H1 (cell line): ENCODE measurements at regions not wholly inside any gene's neighbourhood (a gene's known extent, or its start where the extent isn't known, plus 50 kb on each side); places are given as distances from the start of the nearest gene placed in this dataset.

Source experiments
- CTCF ChIA-PET: fragments of 300-600 bp; sonication (Branson Sonifier 250); formaldehyde crosslinking; loops from one replicate; lab custom pipeline; 2021; ENCODE audit not compliant: partially characterized antibody; lab: Charles Lee
- POLR2A ChIA-PET: fragments of 300-600 bp; sonication (Branson Sonifier 250); formaldehyde crosslinking; loops from one replicate; lab custom pipeline; 2021; ENCODE audit warnings: inconsistent platforms; ENCODE audit not compliant: partially characterized antibody; lab: Charles Lee
- DNase-seq, 2 experiments: peaks; one replicate each; pipeline versions ENCODE4 v3.0.0 to v3.0.0-alpha.2; 2010 to 2022; ENCODE audit warnings: low spot score in 2 of 2, low read depth in 1 of 2, mixed read lengths in 1 of 2
- FAIRE-seq: peaks from 2 replicates; lab custom pipeline; 2011; peaks lifted over from hg19 to GRCh38; lab: Jason Lieb, UNC
- H2AFZ ChIP-seq: 2 replicates; pipeline ENCODE4 v1.8.1; 2012; ENCODE audit warnings: low read length, inconsistent platforms
- H2AK5ac ChIP-seq: 2 replicates; pipeline ENCODE4 v1.6.1; 2013; ENCODE audit warnings: low read depth, low read length
- H2BK120ac ChIP-seq: replicated peaks from 2 replicates; pipeline ENCODE3; 2013; ENCODE audit warnings: low read depth, low read length, inconsistent platforms
- H2BK12ac ChIP-seq: 2 replicates; pipeline ENCODE4 v1.6.1; 2013; ENCODE audit warnings: low read depth, low read length
- H2BK15ac ChIP-seq: 2 replicates; pipeline ENCODE4 v1.6.1; 2013; ENCODE audit warnings: low read length
- H2BK20ac ChIP-seq: 2 replicates; pipeline ENCODE4 v1.6.1; 2013; ENCODE audit warnings: low read length
- H2BK5ac ChIP-seq: 2 replicates; pipeline ENCODE4 v1.6.1; 2013; ENCODE audit warnings: low read depth, low read length
- H3K14ac ChIP-seq: 2 replicates; pipeline ENCODE4 v1.6.1; 2013; ENCODE audit warnings: inconsistent platforms; ENCODE audit not compliant: insufficient read length
- H3K18ac ChIP-seq: 2 replicates; pipeline ENCODE4 v1.6.1; 2013; ENCODE audit warnings: low read length; ENCODE audit errors: extremely low read depth
- H3K23ac ChIP-seq: 2 replicates; pipeline ENCODE4 v1.6.1; 2013; ENCODE audit warnings: inconsistent platforms; ENCODE audit not compliant: insufficient read length
- H3K23me2 ChIP-seq: 2 replicates; pipeline ENCODE4 v1.6.1; 2013; ENCODE audit warnings: low read depth, low read length
- H3K27ac ChIP-seq: 2 replicates; pipeline ENCODE4 v1.6.1; 2011; ENCODE audit warnings: low read depth, low read length, inconsistent platforms
- H3K27me3 ChIP-seq, 4 experiments: replicated peaks in 1 of 4; 1 replicate in 1 of 4; 2 replicates in 3 of 4; pipeline versions ENCODE4 v1.6.1 to v1.8.1; 2011 to 2013; ENCODE audit warnings: low read length in 3 of 4, mild to moderate bottlenecking in 3 of 4, inconsistent platforms in 2 of 4, mixed read lengths in 2 of 4, moderate library complexity in 1 of 4; ENCODE audit not compliant: control insufficient read depth in 3 of 4, insufficient read depth in 3 of 4; ENCODE audit errors: extremely low read depth in 1 of 4
- H3K36me3 ChIP-seq, 4 experiments: 2 replicates each; pipeline versions ENCODE4 v1.6.1 to v1.8.1; 2011 to 2013; ENCODE audit warnings: mild to moderate bottlenecking in 4 of 4, low read length in 3 of 4, moderate library complexity in 2 of 4, control low read depth in 1 of 4, inconsistent platforms in 1 of 4; ENCODE audit not compliant: insufficient read depth in 4 of 4, control insufficient read depth in 2 of 4
- H3K4ac ChIP-seq: replicated peaks from 2 replicates; pipeline ENCODE3; 2013; ENCODE audit warnings: low read length, low read depth, mixed read lengths, inconsistent platforms; ENCODE audit not compliant: insufficient read length
- H3K4me1 ChIP-seq, 4 experiments: replicated peaks in 1 of 4; 1 replicate in 1 of 4; 2 replicates in 3 of 4; pipeline versions ENCODE4 v1.6.1 to v1.8.1; 2011 to 2013; ENCODE audit warnings: low read length in 3 of 4, inconsistent platforms in 2 of 4, mixed read lengths in 1 of 4; ENCODE audit not compliant: insufficient read depth in 4 of 4, control insufficient read depth in 3 of 4
- H3K4me2 ChIP-seq, 2 experiments: 2 replicates each; pipeline versions ENCODE4 v1.6.1 to v1.8.1; 2011 to 2013; ENCODE audit warnings: low read depth in 2 of 2, low read length in 2 of 2, control low read depth in 1 of 2, inconsistent platforms in 1 of 2, mild to moderate bottlenecking in 1 of 2; ENCODE audit not compliant: insufficient read depth in 1 of 2
- H3K4me3 ChIP-seq, 4 experiments: fragments of 200-600, 300-600 bp in 1 of 4; sonication (generic), shearing (Covaris generic), sonication (Bioruptor Twin) in 1 of 4; 2 replicates each; pipeline versions ENCODE4 v1.5.1 to v1.8.1; 2011 to 2016; ENCODE audit warnings: low read length in 4 of 4, low read depth in 3 of 4, control low read depth in 2 of 4, inconsistent platforms in 2 of 4, mild to moderate bottlenecking in 2 of 4, mixed read lengths in 1 of 4, moderate library complexity in 1 of 4; ENCODE audit not compliant: insufficient read depth in 2 of 4; ENCODE audit errors: extremely low read depth in 1 of 4
- H3K56ac ChIP-seq: replicated peaks from 2 replicates; pipeline ENCODE3; 2013; ENCODE audit warnings: low read depth, mild to moderate bottlenecking, mixed read lengths, low read length, inconsistent platforms; ENCODE audit not compliant: insufficient read length
- H3K79me1 ChIP-seq: 2 replicates; pipeline ENCODE4 v1.6.1; 2013; ENCODE audit warnings: low read depth, low read length, control low read depth
- H3K79me2 ChIP-seq, 2 experiments: 2 replicates each; pipeline versions ENCODE4 v1.6.1 to v1.8.1; 2012 to 2013; ENCODE audit warnings: low read length in 2 of 2, mild to moderate bottlenecking in 2 of 2, inconsistent platforms in 1 of 2; ENCODE audit not compliant: insufficient read depth in 2 of 2, control insufficient read depth in 1 of 2
- H3K9ac ChIP-seq, 4 experiments: replicated peaks in 1 of 4; 1 replicate in 1 of 4; 2 replicates in 3 of 4; pipeline versions ENCODE4 v1.6.1 to v1.8.1; 2011 to 2013; ENCODE audit warnings: low read depth in 3 of 4, low read length in 3 of 4, control low read depth in 2 of 4, mild to moderate bottlenecking in 2 of 4, moderate library complexity in 2 of 4, inconsistent platforms in 1 of 4; ENCODE audit errors: extremely low read depth in 1 of 4
- H3K9me3 ChIP-seq, 2 experiments: 2 replicates each; pipeline versions ENCODE4 v1.6.1 to v1.8.1; 2012 to 2013; ENCODE audit warnings: mild to moderate bottlenecking in 2 of 2, moderate library complexity in 2 of 2, control low read depth in 1 of 2, inconsistent platforms in 1 of 2, low read depth in 1 of 2, low read length in 1 of 2, mixed read lengths in 1 of 2; ENCODE audit not compliant: insufficient read depth in 2 of 2
- H4K20me1 ChIP-seq, 2 experiments: replicated peaks in 1 of 2; 2 replicates each; pipeline versions ENCODE3 to v1.8.1; 2011 to 2013; ENCODE audit warnings: inconsistent platforms in 2 of 2, low read length in 2 of 2, mild to moderate bottlenecking in 1 of 2; ENCODE audit not compliant: insufficient read depth in 2 of 2, control insufficient read depth in 1 of 2
- H4K5ac ChIP-seq: 2 replicates; pipeline ENCODE4 v1.6.1; 2013; ENCODE audit warnings: low read length, low read depth, mixed read lengths, inconsistent platforms; ENCODE audit not compliant: insufficient read length
- H4K8ac ChIP-seq: 2 replicates; pipeline ENCODE4 v1.8.0; 2013; ENCODE audit warnings: mild to moderate bottlenecking, moderate library complexity, low read length, inconsistent platforms; ENCODE audit not compliant: insufficient read depth; ENCODE audit errors: extremely low read depth
- H4K91ac ChIP-seq: replicated peaks from 2 replicates; pipeline ENCODE3; 2013; ENCODE audit warnings: low read length, mixed read lengths, inconsistent platforms; ENCODE audit not compliant: insufficient read length
- CHD2 ChIP-seq: IDR thresholded peaks from 2 replicates; pipeline ENCODE4 v1.6.1; 2012; ENCODE audit warnings: low read length, improper control_type of control experiment
- KDM5A ChIP-seq: fragments of 200-600 bp; IDR thresholded peaks from 2 replicates; pipeline ENCODE4 v1.7.1; 2012; ENCODE audit warnings: mild to moderate bottlenecking, low read length, inconsistent platforms, mixed read lengths
- SIRT6 ChIP-seq: IDR thresholded peaks from one replicate; pipeline ENCODE4 v1.7.1; 2012; ENCODE audit warnings: low read length, inconsistent platforms
- TBP ChIP-seq: IDR thresholded peaks from 2 replicates; pipeline ENCODE4 v1.6.1; 2011; ENCODE audit warnings: low read depth, low read length, improper control_type of control experiment
- TCF12 ChIP-seq: IDR thresholded peaks from 2 replicates; pipeline ENCODE4 v1.6.1; 2011; ENCODE audit warnings: low read depth, mild to moderate bottlenecking, low read length
- TEAD4 ChIP-seq: IDR thresholded peaks from 2 replicates; pipeline ENCODE4 v1.6.1; 2012; ENCODE audit warnings: low read depth, low read length, inconsistent platforms, mixed read lengths
- YY1 ChIP-seq: IDR thresholded peaks from 2 replicates; pipeline ENCODE4 v1.6.1; 2011; ENCODE audit warnings: low read depth, mild to moderate bottlenecking, low read length
- WGBS, 2 experiments: shearing (Covaris generic) in 1 of 2; methylation state at CpG; one replicate each; pipeline versions ENCODE4 v1.1.6 to v1.1.7; 2013 to 2015; ENCODE audit warnings: low lambda C conversion rate in 2 of 2, mixed read lengths in 2 of 2, inconsistent platforms in 1 of 2, low coverage in 1 of 2, missing lambda C conversion rate in 1 of 2; ENCODE audit not compliant: insufficient replicate concordance in 2 of 2, insufficient coverage in 1 of 2, insufficient read length in 1 of 2; ENCODE audit errors: extremely low coverage in 1 of 2, missing lambda C conversion rate in 1 of 2; 5-methylcytosine and 5-hydroxymethylcytosine counted together
- TF ChIP-seq, protein P1 (sequence below): IDR thresholded peaks from 2 replicates; pipeline ENCODE4 v1.6.1; 2012; ENCODE audit warnings: inconsistent platforms
- TF ChIP-seq, protein P2 (sequence below): IDR thresholded peaks from 2 replicates; pipeline ENCODE4 v1.6.1; 2012; ENCODE audit warnings: inconsistent platforms
- TF ChIP-seq, protein P3 (sequence below): IDR thresholded peaks from 2 replicates; pipeline ENCODE4 v1.6.1; 2011; ENCODE audit warnings: low read length, improper control_type of control experiment
- TF ChIP-seq, protein P4 (sequence below), 3 experiments: IDR thresholded peaks; 1 replicate in 2 of 3; 2 replicates in 1 of 3; pipeline versions ENCODE4 v1.5.1 to v1.6.1; 2011; ENCODE audit warnings: low read length in 3 of 3, mild to moderate bottlenecking in 3 of 3, inconsistent platforms in 2 of 3, low read depth in 1 of 3, moderate library complexity in 1 of 3; ENCODE audit not compliant: insufficient read depth in 1 of 3; ENCODE audit errors: control extremely low read depth in 1 of 3

DNA sequence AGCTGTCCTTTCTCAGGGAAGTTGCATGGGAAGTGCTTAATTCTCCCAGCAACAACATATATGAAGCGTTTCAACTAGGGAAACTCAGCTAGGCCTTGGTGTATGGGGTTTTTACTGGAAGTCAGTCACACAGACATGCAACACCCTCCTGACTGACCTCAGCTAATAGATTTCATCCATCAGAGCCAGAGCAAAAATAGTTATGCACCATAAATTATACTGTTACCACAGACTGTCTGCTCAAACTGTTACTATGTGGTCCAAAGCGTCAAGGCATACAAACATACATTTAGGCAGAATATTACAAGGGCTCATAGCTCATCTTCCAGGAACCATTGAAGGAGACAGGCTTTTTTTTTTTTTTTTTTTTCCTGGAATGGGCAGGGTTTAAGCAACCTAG is 417.9 kb downstream of the ANKRD7 start:
- H3K79me2 ChIP-seq, result no peaks in the 10 kb centered on the region
- 46% methylated on average over 2 of the region's 2 CpGs; no CpG with 5 or more reads in 1 of the 2 experiments for WGBS, 2 experiments
- H4K20me1 ChIP-seq, result no peaks in the 10 kb centered on the region
- H3K4ac ChIP-seq, result no peak overlapping the region
- H3K9ac ChIP-seq, result no peak overlapping the region
- DNase-seq (no peak), FAIRE-seq (no peak)
- H3K56ac ChIP-seq, result no peak overlapping the region
- H3K79me1 ChIP-seq, result no peaks in the 10 kb centered on the region
- H2AFZ ChIP-seq, result no peak overlapping the region
- H3K23me2 ChIP-seq, result no peaks in the 10 kb centered on the region; the same call in 1 of the 2 replicates
- H3K23ac ChIP-seq, result no peak overlapping the region
- no peak overlapping the region for H4K91ac ChIP-seq
- no peak overlapping the region for H2AK5ac ChIP-seq
- H2BK12ac ChIP-seq, result no peak overlapping the region
- H3K4me2 ChIP-seq, result no peak overlapping the region
- H4K5ac ChIP-seq, result no peak overlapping the region
- POLR2A ChIA-PET, result no interaction called here
- no peak overlapping the region for H3K4me3 ChIP-seq
- no peak overlapping the region for H2BK120ac ChIP-seq
- H3K27me3 ChIP-seq, result peaks cover 0 to 1% (median 0%) of the 10 kb centered on the region in 4 experiments; a peak in 1 of 7 replicates
- no peak overlapping the region for H3K27ac ChIP-seq
- H3K18ac ChIP-seq, result no peak overlapping the region
- no peak overlapping the region for H2BK5ac ChIP-seq
- H2BK15ac ChIP-seq, result no peak overlapping the region
- CTCF ChIA-PET, result interaction anchor here (0.6 to 0.7 kb wide), 2 partner anchors 15 to 280 kb away, joined by 3 read pairs; no protein-coding TSS in a partner anchor
- peaks cover 0 to 2% (median 0%) of the 10 kb centered on the region in 4 experiments; a peak in 2 of 7 replicates for H3K4me1 ChIP-seq
- no peak overlapping the region for H2BK20ac ChIP-seq
- H4K8ac ChIP-seq, result no peak overlapping the region
- no peaks in the 10 kb centered on the region for H3K36me3 ChIP-seq
- H3K14ac ChIP-seq, result no peak overlapping the region
- no peaks in the 10 kb centered on the region for H3K9me3 ChIP-seq
- TF ChIP-seq, protein P1, sequence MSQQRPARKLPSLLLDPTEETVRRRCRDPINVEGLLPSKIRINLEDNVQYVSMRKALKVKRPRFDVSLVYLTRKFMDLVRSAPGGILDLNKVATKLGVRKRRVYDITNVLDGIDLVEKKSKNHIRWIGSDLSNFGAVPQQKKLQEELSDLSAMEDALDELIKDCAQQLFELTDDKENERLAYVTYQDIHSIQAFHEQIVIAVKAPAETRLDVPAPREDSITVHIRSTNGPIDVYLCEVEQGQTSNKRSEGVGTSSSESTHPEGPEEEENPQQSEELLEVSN, result no peak
- no peak for TF ChIP-seq KDM5A
- TF ChIP-seq TEAD4, result no peak
- no peak for TF ChIP-seq YY1
- no peak for TF ChIP-seq TBP
- TF ChIP-seq, protein P2, sequence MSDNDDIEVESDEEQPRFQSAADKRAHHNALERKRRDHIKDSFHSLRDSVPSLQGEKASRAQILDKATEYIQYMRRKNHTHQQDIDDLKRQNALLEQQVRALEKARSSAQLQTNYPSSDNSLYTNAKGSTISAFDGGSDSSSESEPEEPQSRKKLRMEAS, result no peak
- TF ChIP-seq, protein P3, sequence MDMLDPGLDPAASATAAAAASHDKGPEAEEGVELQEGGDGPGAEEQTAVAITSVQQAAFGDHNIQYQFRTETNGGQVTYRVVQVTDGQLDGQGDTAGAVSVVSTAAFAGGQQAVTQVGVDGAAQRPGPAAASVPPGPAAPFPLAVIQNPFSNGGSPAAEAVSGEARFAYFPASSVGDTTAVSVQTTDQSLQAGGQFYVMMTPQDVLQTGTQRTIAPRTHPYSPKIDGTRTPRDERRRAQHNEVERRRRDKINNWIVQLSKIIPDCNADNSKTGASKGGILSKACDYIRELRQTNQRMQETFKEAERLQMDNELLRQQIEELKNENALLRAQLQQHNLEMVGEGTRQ, result no peak
- no peak for TF ChIP-seq TCF12
- TF ChIP-seq SIRT6, result no peak
- TF ChIP-seq, protein P4, sequence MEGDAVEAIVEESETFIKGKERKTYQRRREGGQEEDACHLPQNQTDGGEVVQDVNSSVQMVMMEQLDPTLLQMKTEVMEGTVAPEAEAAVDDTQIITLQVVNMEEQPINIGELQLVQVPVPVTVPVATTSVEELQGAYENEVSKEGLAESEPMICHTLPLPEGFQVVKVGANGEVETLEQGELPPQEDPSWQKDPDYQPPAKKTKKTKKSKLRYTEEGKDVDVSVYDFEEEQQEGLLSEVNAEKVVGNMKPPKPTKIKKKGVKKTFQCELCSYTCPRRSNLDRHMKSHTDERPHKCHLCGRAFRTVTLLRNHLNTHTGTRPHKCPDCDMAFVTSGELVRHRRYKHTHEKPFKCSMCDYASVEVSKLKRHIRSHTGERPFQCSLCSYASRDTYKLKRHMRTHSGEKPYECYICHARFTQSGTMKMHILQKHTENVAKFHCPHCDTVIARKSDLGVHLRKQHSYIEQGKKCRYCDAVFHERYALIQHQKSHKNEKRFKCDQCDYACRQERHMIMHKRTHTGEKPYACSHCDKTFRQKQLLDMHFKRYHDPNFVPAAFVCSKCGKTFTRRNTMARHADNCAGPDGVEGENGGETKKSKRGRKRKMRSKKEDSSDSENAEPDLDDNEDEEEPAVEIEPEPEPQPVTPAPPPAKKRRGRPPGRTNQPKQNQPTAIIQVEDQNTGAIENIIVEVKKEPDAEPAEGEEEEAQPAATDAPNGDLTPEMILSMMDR (IDR thresholded peaks at IDR 0.05; ENCODE audit: control extremely low read depth in 1 of 3, insufficient read depth in 1 of 3, low read depth in 1 of 3, low read length in 3 of 3), result no peak
- TF ChIP-seq CHD2, result no peak
